ENCODE measurements at regions not wholly inside any gene's neighbourhood (a gene's known extent, or its start where the extent isn't known, plus 50 kb on each side); places are given as distances from the start of the nearest gene placed in this dataset.

GRCh38 chr7:110371709-110372108 lies 719.2 kb upstream of the LRRN3 start:
- TF ChIP-seq, protein P1, sequence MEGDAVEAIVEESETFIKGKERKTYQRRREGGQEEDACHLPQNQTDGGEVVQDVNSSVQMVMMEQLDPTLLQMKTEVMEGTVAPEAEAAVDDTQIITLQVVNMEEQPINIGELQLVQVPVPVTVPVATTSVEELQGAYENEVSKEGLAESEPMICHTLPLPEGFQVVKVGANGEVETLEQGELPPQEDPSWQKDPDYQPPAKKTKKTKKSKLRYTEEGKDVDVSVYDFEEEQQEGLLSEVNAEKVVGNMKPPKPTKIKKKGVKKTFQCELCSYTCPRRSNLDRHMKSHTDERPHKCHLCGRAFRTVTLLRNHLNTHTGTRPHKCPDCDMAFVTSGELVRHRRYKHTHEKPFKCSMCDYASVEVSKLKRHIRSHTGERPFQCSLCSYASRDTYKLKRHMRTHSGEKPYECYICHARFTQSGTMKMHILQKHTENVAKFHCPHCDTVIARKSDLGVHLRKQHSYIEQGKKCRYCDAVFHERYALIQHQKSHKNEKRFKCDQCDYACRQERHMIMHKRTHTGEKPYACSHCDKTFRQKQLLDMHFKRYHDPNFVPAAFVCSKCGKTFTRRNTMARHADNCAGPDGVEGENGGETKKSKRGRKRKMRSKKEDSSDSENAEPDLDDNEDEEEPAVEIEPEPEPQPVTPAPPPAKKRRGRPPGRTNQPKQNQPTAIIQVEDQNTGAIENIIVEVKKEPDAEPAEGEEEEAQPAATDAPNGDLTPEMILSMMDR (IDR thresholded peaks at IDR 0.05; ENCODE audit: low read depth, low read length, poor library complexity, severe bottlenecking), result no peak
- TF ChIP-seq EZH2phosphoT487 (IDR thresholded peaks at IDR 0.05; ENCODE audit: borderline replicate concordance, low read length), result no peak
